Tibial nerve (tissue), 4 donors: ENCODE measurements at regions not wholly inside any gene's neighbourhood (a gene's known extent, or its start where the extent isn't known, plus 50 kb on each side); places are given as distances from the start of the nearest gene placed in this dataset.

Experiments used
- DNase-seq, 2 donors: peaks; one replicate each; pipeline ENCODE4 v3.0.0-alpha.2; 2019; ENCODE audit warnings: low spot score in 2 of 2
- H3K27ac ChIP-seq, 4 donors: fragments of 200-600 bp; sonication (generic) in 3 of 4; one replicate each; pipeline ENCODE4 v1.5.1; 2017 to 2019; ENCODE audit warnings: mild to moderate bottlenecking in 1 of 4
- H3K27me3 ChIP-seq, 2 donors: fragments of 200-600 bp; sonication (generic) in 1 of 2; one replicate each; pipeline versions ENCODE4 v1.5.1 to v1.6.0; 2017 to 2019
- H3K36me3 ChIP-seq, 3 donors: fragments of 200-600 bp; sonication (generic); one replicate each; pipeline ENCODE4 v1.5.1; 2018 to 2019
- H3K4me1 ChIP-seq, 4 donors: fragments of 200-600 bp; sonication (generic) in 3 of 4; one replicate each; pipeline ENCODE4 v1.5.1; 2017 to 2019
- H3K4me3 ChIP-seq, 4 donors: fragments of 200-600 bp; sonication (generic) in 3 of 4; one replicate each; pipeline ENCODE4 v1.5.1; 2017 to 2019; ENCODE audit warnings: mild to moderate bottlenecking in 1 of 4, moderate library complexity in 1 of 4
- H3K9me3 ChIP-seq, 4 donors: fragments of 200-600 bp; sonication (generic) in 3 of 4; one replicate each; pipeline ENCODE4 v1.5.1; 2017 to 2019
- EP300 ChIP-seq, 2 donors: sonication (generic); formaldehyde crosslinking; IDR thresholded peaks; one replicate each; pipeline ENCODE4 v1.6.1; 2017; ENCODE audit warnings: antibody characterized with exemption in 2 of 2, mild to moderate bottlenecking in 1 of 2
- POLR2A ChIP-seq, 2 donors: fragments of 450-650 bp; IDR thresholded peaks; one replicate each; pipeline ENCODE4 v1.6.1; 2017; ENCODE audit warnings: antibody characterized with exemption in 2 of 2, mild to moderate bottlenecking in 2 of 2, moderate library complexity in 2 of 2
- WGBS, 2 donors: methylation state at CpG; one replicate each; pipeline ENCODE4 v1.1.5; 2018; 5-methylcytosine and 5-hydroxymethylcytosine counted together
- TF ChIP-seq, protein P1 (sequence below), 5 experiments: fragments of 200-600 bp in 3 of 5; fragments of 450-650 bp in 2 of 5; sonication (generic) in 3 of 5; IDR thresholded peaks; one replicate each; pipeline ENCODE4 v1.5.1; 2016 to 2019; ENCODE audit warnings: antibody characterized with exemption in 5 of 5, mild to moderate bottlenecking in 3 of 5, moderate library complexity in 2 of 5

DNA sequence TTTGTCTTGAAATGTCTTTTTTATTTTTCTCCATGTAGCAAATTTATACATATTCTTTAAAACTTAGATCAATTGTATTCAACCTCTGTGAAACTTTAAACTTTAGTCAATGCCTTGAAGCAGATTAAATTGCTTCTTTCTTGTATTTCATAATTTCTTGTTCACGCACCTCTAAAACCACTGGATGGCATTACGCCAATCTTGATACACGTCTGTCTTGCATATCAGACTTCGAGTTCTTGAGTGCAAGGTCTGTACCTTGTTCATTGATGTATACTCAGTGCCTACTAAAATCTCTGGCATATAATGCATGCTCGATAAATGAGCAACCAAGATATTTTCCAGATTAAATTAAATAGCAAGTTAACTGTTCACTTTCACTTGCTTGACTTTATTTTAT, 236.8 kb downstream of the CASP12 start:
- WGBS, 2 donors, result 88% methylated on average over 5 of the region's 5 CpGs
- Histone ChIP-seq H3K27me3 (no peaks in the 10 kb centered on the region), H3K9me3 (no peaks in the 10 kb centered on the region), H3K4me3 (no peak overlapping the region), H3K36me3 (no peaks in the 10 kb centered on the region), H3K4me1 (peaks cover 0 to 4% (median 0%) of the 10 kb centered on the region in 4 donors), H3K27ac (no peak overlapping the region)
- TF ChIP-seq, protein P1, sequence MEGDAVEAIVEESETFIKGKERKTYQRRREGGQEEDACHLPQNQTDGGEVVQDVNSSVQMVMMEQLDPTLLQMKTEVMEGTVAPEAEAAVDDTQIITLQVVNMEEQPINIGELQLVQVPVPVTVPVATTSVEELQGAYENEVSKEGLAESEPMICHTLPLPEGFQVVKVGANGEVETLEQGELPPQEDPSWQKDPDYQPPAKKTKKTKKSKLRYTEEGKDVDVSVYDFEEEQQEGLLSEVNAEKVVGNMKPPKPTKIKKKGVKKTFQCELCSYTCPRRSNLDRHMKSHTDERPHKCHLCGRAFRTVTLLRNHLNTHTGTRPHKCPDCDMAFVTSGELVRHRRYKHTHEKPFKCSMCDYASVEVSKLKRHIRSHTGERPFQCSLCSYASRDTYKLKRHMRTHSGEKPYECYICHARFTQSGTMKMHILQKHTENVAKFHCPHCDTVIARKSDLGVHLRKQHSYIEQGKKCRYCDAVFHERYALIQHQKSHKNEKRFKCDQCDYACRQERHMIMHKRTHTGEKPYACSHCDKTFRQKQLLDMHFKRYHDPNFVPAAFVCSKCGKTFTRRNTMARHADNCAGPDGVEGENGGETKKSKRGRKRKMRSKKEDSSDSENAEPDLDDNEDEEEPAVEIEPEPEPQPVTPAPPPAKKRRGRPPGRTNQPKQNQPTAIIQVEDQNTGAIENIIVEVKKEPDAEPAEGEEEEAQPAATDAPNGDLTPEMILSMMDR (IDR thresholded peaks at IDR 0.05), result no peak
- TF ChIP-seq POLR2A (IDR thresholded peaks at IDR 0.05), result no peak
- DNase-seq, result no peak

DNA sequence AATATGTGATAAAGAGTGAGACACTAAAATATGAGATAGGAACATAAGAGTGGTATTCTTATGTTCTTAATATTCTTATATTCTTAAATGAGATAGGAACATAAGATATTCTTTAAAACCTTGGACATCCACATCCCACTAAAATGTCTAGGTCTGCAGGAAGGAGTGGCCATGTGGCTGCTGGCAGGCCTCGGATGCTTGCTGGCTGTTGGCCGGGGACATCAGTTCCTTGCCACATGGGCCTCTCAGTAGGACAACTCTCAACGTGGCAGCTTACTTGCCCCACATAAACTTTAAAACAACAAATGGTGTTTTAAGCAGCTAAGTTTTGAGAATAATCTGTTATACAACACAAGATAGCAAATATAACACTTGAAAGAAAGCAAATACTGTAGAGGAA, 240.1 kb downstream of the CASP12 start:
- H3K9me3 ChIP-seq, result no peaks in the 10 kb centered on the region
- no peaks in the 10 kb centered on the region for H3K36me3 ChIP-seq
- DNase-seq, result no peak
- 91 to 94% methylated on average over 3 of the region's 3 CpGs for WGBS, 2 donors
- no peak for TF ChIP-seq EP300 (IDR thresholded peaks at IDR 0.05)
- H3K27me3 ChIP-seq, result no peaks in the 10 kb centered on the region
- no peak overlapping the region for H3K27ac ChIP-seq
- H3K4me1 ChIP-seq, result no peaks in the 10 kb centered on the region
- H3K4me3 ChIP-seq, result no peak overlapping the region

DNA sequence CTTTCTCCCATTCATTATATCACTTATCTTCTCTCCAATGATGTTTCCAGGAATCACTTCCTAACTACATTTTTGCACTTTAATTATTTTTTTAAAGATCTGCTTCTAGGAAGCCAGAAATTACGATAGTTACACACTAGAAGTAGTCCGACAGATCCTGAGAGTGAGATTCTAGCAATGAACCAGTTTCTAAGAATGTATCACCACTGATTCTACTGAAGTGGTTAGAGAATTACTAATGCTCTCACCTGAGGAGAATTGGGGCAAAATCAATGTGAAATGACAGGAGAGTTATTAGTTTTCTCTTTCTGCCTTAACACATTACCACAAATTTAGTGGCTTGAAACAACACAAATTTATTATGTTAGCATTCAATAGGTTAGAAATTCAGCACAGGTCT, 241.2 kb downstream of the CASP12 start:
- no peak overlapping the region for H3K27ac ChIP-seq
- 93 to 99% methylated on average over 2 of the region's 2 CpGs for WGBS, 2 donors
- DNase-seq, result no peak
- no peaks in the 10 kb centered on the region for H3K27me3 ChIP-seq
- H3K4me3 ChIP-seq, result no peak overlapping the region
- H3K9me3 ChIP-seq, result no peaks in the 10 kb centered on the region
- no peaks in the 10 kb centered on the region for H3K4me1 ChIP-seq
- H3K36me3 ChIP-seq, result no peaks in the 10 kb centered on the region
- TF ChIP-seq EP300 (IDR thresholded peaks at IDR 0.05) (no peak), POLR2A (IDR thresholded peaks at IDR 0.05) (no peak)
- TF ChIP-seq, protein P1 (IDR thresholded peaks at IDR 0.05), result no peak

DNA sequence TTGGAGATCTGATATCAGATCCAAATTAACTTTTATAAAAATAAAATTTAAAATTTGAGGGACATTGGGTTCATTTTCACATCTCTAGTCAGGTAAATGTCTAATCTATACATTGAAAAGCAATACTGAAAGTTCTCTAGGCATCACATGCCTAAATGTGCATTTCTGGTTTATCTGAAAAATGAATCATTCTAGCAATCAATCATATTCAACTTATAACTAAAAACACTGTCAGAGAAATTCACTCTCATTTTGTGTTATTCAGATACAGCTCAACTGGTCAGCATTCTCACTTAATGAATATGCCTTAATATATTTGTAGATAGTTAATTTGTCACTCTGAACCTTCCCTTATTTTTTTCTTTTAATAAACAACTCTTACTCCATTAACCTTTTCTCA, 243.2 kb downstream of the CASP12 start:
- Histone ChIP-seq H3K27ac (no peak overlapping the region), H3K4me1 (no peaks in the 10 kb centered on the region), H3K9me3 (no peaks in the 10 kb centered on the region), H3K27me3 (no peaks in the 10 kb centered on the region), H3K36me3 (no peaks in the 10 kb centered on the region), H3K4me3 (no peak overlapping the region)
- no peak for DNase-seq
- TF ChIP-seq EP300 (IDR thresholded peaks at IDR 0.05) (no peak), POLR2A (IDR thresholded peaks at IDR 0.05) (no peak)
- TF ChIP-seq, protein P1 (IDR thresholded peaks at IDR 0.05), result no peak

DNA sequence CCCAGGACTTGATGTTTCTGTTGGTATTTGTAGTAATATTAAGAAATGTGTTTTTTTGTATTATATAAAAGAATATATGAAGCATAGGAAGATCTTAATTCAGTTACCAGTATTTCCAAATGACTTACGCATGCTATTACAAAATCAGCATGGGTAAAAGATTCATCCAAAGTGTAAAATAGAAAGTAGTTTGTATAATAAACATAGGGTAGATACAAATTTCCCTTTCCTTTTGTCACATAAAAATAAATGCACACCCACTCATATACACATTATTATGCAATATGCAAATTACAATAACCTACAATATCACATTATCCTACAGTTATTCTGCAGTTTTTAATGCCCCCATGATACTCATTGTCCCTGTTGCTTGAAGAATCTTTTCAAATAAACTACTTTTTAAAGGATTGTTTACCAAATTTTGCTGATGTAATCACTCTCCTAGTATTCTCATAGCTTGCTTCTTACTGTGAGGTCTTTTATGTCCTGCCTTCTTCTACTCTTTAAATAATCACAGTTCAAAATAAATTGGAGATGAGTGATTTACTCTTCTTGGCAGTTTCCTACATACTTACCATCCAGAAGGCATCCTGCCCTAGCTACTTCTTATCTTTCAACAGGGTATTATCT, 244.0 kb downstream of the CASP12 start:
- no peaks in the 10 kb centered on the region for H3K9me3 ChIP-seq
- no peak for DNase-seq
- H3K27me3 ChIP-seq, result no peaks in the 10 kb centered on the region
- no peak overlapping the region for H3K27ac ChIP-seq
- H3K36me3 ChIP-seq, result no peaks in the 10 kb centered on the region
- TF ChIP-seq POLR2A (IDR thresholded peaks at IDR 0.05) (no peak), EP300 (IDR thresholded peaks at IDR 0.05) (no peak)
- TF ChIP-seq, protein P1 (IDR thresholded peaks at IDR 0.05), result no peak
- H3K4me1 ChIP-seq, result no peaks in the 10 kb centered on the region
- 96 to 98% methylated on average over 1 of the region's 1 CpG for WGBS, 2 donors
- no peak overlapping the region for H3K4me3 ChIP-seq

DNA sequence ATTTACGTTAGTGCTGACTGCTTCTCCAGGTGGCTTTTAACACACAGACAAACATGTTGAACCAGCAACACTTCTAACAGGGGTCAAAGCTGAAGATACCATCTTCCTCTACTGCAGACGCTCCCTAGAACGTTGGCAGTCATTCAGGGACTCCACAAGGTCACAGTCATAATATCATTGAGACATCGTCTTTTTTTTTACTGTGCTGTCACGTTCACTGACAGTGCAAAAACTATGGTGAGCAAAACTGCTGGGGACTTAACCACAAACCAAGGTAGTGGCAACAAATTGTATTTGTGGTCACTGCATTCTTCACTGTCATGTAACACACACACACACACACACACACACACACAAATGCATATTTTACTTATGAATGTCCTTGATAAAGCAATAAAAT, 244.9 kb downstream of the CASP12 start:
- 32 to 57% methylated on average over 5 of the region's 5 CpGs for WGBS, 2 donors
- Histone ChIP-seq H3K9me3 (no peaks in the 10 kb centered on the region), H3K27ac (no peak overlapping the region), H3K4me3 (no peak overlapping the region), H3K4me1 (no peaks in the 10 kb centered on the region), H3K27me3 (no peaks in the 10 kb centered on the region), H3K36me3 (no peaks in the 10 kb centered on the region)
- TF ChIP-seq EP300 (IDR thresholded peaks at IDR 0.05) (no peak), POLR2A (IDR thresholded peaks at IDR 0.05) (no peak)
- TF ChIP-seq, protein P1 (IDR thresholded peaks at IDR 0.05), result no peak
- no peak for DNase-seq
